ENCODE measurements at regions not wholly inside any gene's neighbourhood (a gene's known extent, or its start where the extent isn't known, plus 50 kb on each side); places are given as distances from the start of the nearest gene placed in this dataset.

- peak in 1 of 3 donors; percentile 49 for DNase-seq (ENCODE audit: low read depth in 2 of 3, low spot score in 2 of 3)
Observed at GRCh38 chr3:31002730-31003129, 108.3 kb upstream of the GADL1 start.

- DNase-seq (ENCODE audit: low read depth in 2 of 3, low spot score in 2 of 3) = no peak
Observed at GRCh38 chr3:31004025-31004678, 109.7 kb upstream of the GADL1 start.

- no peak for DNase-seq (ENCODE audit: low read depth in 2 of 3, low spot score in 2 of 3)
Observed at GRCh38 chr3:31008994-31009393, 114.5 kb upstream of the GADL1 start.

- no peak for DNase-seq (ENCODE audit: low read depth in 2 of 3, low spot score in 2 of 3)
Observed at GRCh38 chr3:31009881-31010280, 115.4 kb upstream of the GADL1 start.

- no peak for DNase-seq (ENCODE audit: low read depth in 2 of 3, low spot score in 2 of 3)
Observed at GRCh38 chr3:31010491-31010890, 116.0 kb upstream of the GADL1 start.

GRCh38 chr3:31011380-31011779, 116.9 kb upstream of the GADL1 start:
- DNase-seq (ENCODE audit: low read depth in 2 of 3, low spot score in 2 of 3) = no peak

GRCh38 chr3:31013090-31013489, 118.6 kb upstream of the GADL1 start:
- no peak for DNase-seq (ENCODE audit: low read depth in 2 of 3, low spot score in 2 of 3)

GRCh38 chr3:31013843-31014242, 119.4 kb upstream of the GADL1 start:
- no peak for DNase-seq (ENCODE audit: low read depth in 2 of 3, low spot score in 2 of 3)

GRCh38 chr3:31014317-31015040, 120.0 kb upstream of the GADL1 start:
- DNase-seq (ENCODE audit: low read depth in 2 of 3, low spot score in 2 of 3) = no peak

- no peak for DNase-seq (ENCODE audit: low read depth in 2 of 3, low spot score in 2 of 3)
Observed at GRCh38 chr3:31016196-31016595, 121.7 kb upstream of the GADL1 start.

GRCh38 chr3:31022716-31023115, 128.3 kb upstream of the GADL1 start:
- no peak for DNase-seq (ENCODE audit: low read depth in 2 of 3, low spot score in 2 of 3)

- no peak for DNase-seq (ENCODE audit: low read depth in 2 of 3, low spot score in 2 of 3)
Observed at GRCh38 chr3:31025541-31025940, 131.1 kb upstream of the GADL1 start.

GRCh38 chr3:31027191-31027761, 132.8 kb upstream of the GADL1 start:
- DNase-seq (ENCODE audit: low read depth in 2 of 3, low spot score in 2 of 3) = peak in 1 of 3 donors; percentile 30

- no peak for DNase-seq (ENCODE audit: low read depth in 2 of 3, low spot score in 2 of 3)
Observed at GRCh38 chr3:31027914-31028313, 133.5 kb upstream of the GADL1 start.

GRCh38 chr3:31028766-31029165, 134.3 kb upstream of the GADL1 start:
- DNase-seq (ENCODE audit: low read depth in 2 of 3, low spot score in 2 of 3) = no peak

- DNase-seq (ENCODE audit: low read depth in 2 of 3, low spot score in 2 of 3) = no peak
Observed at GRCh38 chr3:31029706-31030105, 135.2 kb upstream of the GADL1 start.

GRCh38 chr3:31035681-31036080, 141.2 kb upstream of the GADL1 start:
- peak in 1 of 3 donors; percentile 26 for DNase-seq (ENCODE audit: low read depth in 2 of 3, low spot score in 2 of 3)

- DNase-seq (ENCODE audit: low read depth in 2 of 3, low spot score in 2 of 3) = no peak
Observed at GRCh38 chr3:31038086-31038739, 143.8 kb upstream of the GADL1 start.

GRCh38 chr3:31039145-31039544, 144.7 kb upstream of the GADL1 start:
- DNase-seq (ENCODE audit: low read depth in 2 of 3, low spot score in 2 of 3) = no peak

GRCh38 chr3:31041161-31041978, 146.9 kb upstream of the GADL1 start:
- DNase-seq (ENCODE audit: low read depth in 2 of 3, low spot score in 2 of 3) = peak in 2 of 3 donors; percentile 15 to 22

Data from hematopoietic multipotent progenitor cell (in vitro differentiated cells).